Ovary (tissue), 3 donors: ENCODE measurements at regions not wholly inside any gene's neighbourhood (a gene's known extent, or its start where the extent isn't known, plus 50 kb on each side); places are given as distances from the start of the nearest gene placed in this dataset.

Source experiments
- POLR2A ChIP-seq: fragments of 450-650 bp; IDR thresholded peaks from one replicate; pipeline ENCODE4 v1.6.1; 2017; ENCODE audit warnings: antibody characterized with exemption, mild to moderate bottlenecking, moderate library complexity
- TF ChIP-seq, protein P1 (sequence below), 3 donors: fragments of 450-650 bp in 2 of 3; fragments of 200-600 bp in 1 of 3; IDR thresholded peaks; one replicate each; pipeline versions ENCODE4 v1.5.1 to v1.8.0; 2016 to 2022; ENCODE audit warnings: antibody characterized with exemption in 3 of 3, mild to moderate bottlenecking in 1 of 3
- donor health status: DM: no; HTN: no; CAD: no.

DNA sequence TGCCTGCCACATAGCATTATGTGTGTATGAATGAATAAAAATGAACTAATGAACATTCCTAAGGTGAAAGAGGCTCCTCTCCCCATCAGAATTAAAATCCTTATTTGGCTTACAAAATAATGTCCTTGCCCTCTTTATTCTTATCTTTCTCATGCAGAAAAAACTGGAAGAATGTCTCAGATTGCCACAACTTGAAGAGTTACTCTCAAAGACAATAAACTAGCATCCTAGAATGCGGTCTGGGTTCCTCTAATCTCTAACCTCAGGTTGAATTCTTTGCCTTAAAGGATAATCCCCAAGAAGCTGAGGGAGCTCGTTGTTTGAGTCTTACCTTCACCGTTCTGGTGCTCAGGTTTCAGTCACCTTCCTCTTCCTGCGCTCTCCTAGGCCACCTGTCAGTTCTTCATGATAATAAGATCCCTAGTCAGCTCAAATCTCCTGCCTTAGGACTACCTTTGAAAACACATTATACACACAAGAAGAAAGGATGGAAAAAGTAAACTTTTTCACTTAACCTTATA is 147.1 kb downstream of the PHLDA1 start:
- TF ChIP-seq, protein P1, sequence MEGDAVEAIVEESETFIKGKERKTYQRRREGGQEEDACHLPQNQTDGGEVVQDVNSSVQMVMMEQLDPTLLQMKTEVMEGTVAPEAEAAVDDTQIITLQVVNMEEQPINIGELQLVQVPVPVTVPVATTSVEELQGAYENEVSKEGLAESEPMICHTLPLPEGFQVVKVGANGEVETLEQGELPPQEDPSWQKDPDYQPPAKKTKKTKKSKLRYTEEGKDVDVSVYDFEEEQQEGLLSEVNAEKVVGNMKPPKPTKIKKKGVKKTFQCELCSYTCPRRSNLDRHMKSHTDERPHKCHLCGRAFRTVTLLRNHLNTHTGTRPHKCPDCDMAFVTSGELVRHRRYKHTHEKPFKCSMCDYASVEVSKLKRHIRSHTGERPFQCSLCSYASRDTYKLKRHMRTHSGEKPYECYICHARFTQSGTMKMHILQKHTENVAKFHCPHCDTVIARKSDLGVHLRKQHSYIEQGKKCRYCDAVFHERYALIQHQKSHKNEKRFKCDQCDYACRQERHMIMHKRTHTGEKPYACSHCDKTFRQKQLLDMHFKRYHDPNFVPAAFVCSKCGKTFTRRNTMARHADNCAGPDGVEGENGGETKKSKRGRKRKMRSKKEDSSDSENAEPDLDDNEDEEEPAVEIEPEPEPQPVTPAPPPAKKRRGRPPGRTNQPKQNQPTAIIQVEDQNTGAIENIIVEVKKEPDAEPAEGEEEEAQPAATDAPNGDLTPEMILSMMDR (IDR thresholded peaks at IDR 0.05): no peak
- TF ChIP-seq POLR2A: no peak
